Non-pigmented ciliary epithelial cell (primary cell): ENCODE measurements at regions not wholly inside any gene's neighbourhood (a gene's known extent, or its start where the extent isn't known, plus 50 kb on each side); places are given as distances from the start of the nearest gene placed in this dataset.

ENCODE experiments used
- DNase-seq: peaks from one replicate; pipeline ENCODE4 v3.0.0-alpha.2; 2010; ENCODE audit warnings: low read depth

DNA sequence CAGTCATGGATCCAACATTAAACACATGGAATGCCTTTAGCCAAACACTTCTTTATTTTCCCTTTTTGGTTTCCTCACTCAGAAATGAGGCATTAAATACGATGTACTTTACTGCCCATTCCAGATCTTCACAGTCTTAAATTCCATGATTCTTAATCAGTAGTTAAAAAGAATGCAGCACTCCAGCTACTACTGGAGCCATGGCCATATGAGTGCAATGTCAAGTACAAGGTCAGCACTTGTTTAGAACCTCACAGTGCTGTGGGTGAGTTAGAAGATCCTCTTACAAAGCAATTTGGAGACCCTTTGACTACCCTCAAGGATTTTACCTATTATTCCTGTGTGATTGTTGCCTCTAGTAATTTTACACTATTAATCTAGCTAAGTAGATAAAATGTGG lies 550.3 kb upstream of the LRRTM1 start:
- DNase-seq: no peak

DNA sequence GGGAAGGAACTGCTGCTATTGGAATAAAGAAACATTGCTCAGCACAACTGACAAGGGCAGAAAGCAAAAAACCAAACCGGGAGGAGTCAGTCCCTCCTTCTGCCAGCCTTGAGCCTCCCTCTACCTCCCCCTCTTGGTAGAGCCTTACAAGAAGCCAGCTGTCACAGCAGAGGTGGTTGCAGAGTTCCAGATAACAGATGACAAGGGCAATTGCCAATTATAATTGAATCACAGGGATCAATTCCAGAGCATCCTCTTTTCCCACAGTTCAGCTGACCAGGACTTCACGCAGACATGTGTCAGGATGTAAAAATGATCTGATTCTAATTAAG lies 548.2 kb upstream of the LRRTM1 start:
- DNase-seq: no peak

DNA sequence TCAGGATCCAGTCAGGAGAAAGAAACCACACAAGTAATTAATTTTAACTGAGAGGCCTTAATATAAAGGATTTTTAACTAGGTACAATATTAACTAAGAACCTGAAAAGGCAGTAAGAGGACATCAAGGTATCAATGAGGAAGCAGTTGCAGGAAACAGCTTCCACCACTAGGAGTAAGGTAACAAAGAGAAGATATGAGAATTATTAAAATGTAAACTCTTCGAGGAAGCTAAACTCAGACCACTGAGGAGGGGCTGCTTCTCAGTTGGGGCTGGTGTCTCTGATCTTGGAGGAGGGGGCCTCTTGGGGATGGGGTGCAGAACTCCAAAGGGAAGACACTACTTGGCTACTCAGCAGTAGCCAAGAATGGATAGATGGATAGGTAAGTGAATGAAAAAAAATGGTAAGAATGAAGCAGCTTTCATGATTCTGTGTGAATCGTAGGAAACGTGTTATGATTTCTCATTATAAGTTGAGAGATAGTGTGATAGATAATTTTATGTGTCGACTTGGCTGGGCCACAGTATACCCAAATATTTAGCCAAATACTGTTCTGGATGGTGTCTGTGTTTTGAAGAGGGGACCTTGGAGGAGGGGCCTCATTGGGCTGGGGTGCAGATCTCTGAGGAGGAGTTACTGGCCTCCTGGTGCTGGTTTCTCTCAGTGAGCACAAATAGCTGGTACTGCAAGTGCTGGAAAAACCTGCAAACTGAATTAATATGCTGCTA lies 547.7 kb upstream of the LRRTM1 start:
- DNase-seq: no peak

DNA sequence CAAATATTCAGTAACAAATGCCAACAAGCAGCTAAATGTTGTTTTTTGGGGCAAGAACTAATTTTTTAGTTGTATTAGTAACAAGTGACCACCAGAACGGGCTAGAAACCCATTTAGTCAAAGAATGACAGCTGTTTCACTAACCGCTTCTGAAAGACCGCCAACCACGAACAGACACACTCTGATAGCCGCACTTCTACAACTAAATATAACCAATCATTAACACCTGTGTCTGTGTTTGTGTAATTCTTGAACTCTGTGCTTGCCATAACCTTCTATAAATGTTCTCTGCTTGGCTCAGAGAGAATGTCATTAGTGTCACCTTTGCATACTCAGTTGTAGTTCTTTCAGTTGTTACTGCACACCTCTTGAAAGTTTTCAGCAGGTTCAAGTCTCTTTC lies 526.3 kb upstream of the LRRTM1 start:
- no peak for DNase-seq

DNA sequence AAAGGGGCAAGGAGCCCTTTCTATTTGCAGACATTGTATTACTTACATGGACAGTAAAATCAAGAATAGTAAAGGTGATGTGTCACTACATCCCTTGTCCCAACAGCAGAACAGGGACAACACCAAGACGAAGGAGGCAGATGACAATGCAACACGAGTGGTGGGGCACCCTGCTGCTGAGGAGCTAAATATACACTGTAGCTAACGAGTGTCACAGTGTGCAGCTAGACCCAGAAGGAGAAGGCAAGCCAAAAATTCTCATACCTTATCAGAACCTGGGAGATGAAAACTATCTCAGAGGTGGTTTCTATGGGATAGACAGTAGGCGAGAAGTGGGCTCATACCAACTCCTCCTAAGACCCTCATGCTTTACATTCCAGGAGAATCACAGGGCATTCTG lies 518.4 kb upstream of the LRRTM1 start:
- DNase-seq: no peak

DNA sequence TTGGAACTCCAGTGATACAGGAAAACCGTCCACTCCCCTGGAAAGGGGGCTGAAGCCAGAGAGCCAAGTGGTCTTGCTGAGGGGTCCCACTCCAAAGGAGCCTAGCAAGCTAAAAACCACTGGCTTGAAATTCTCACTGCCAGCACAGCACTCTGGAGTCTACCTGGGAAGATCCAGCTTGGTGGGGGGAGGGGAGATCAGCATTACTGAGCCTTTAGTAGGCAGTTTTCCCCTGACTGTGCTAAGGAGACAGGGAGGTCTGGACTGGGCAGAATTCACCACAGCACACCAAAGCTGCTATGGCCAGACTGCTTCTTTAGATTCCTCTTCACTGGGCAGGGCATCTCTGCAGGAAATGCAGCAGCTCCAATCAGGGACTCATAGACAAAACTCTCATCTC lies 510.7 kb upstream of the LRRTM1 start:
- DNase-seq: no peak

DNA sequence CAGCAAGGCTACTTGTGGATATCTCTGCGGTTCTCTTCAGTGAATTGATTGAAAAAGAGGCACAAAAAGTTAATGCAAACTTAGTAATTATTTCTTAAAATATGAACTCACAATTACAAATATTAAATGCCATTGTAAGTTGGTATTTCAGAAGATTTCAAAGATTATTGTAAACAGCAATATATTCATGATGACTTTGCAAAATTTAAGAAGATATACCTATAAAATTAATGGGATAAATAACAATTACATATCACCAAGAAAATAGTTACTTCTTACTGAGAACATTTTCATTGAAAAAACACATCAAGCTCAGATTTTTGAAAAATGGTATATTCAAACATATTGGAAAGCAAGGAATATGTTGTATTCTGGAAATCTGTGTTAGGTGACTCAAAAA lies 482.0 kb upstream of the LRRTM1 start:
- no peak for DNase-seq

DNA sequence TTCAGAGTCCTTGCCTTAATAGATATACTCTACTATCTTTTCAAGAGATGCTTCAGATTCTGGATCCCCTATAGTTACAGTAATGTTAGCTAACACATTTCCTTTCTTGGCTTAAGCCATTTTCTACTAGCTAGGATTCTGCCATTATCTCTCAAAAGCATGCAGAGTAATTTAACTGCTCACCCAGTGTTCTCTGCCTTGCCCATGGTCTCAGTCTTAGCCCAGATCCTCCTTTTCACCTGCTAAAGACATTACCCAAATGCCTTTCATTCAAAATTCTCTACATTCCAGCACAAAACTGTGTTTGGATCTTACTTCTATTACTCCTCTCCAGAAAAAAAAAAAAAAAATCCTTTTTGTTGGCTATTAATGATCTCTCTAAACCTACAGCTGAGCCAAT lies 474.2 kb upstream of the LRRTM1 start:
- DNase-seq: no peak

DNA sequence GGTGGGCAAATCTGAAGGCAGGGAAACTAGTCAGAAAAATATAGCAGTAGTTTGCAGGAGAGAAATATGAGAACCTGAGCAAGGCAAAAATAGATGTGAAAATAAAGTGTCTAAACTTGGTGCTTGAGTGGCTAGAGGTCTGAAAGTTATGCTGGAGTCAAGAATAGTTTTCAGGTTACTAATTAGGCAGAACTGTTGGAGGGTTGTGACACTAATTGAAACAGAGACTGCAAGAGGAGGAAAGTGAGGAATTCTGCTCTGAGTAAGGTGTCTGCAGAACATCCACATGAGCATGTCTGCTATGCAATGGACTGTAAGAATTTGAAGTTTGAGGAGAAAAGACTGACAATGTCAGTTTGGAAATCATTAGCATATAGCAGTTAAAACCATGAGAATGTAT lies 444.0 kb upstream of the LRRTM1 start:
- no peak for DNase-seq

DNA sequence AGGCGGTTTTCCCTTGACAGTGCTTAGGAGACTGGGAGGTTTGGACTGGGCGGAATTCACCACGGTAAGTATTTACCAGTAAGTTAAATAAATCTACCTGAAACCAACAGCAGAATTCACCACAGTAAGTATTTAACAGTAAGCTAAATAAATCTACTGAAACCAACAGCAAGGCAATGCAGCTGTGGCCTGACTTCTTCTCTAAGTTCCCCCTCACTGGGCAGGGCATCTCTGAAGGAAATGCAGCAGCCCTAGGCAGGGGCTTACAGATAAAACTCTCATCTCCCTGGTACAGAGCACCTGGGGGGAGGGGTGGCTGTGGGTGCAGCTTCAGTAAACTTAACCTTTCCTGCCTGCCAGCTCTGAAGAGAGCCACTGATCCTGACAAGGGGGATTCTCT lies 432.5 kb upstream of the LRRTM1 start:
- no peak for DNase-seq

DNA sequence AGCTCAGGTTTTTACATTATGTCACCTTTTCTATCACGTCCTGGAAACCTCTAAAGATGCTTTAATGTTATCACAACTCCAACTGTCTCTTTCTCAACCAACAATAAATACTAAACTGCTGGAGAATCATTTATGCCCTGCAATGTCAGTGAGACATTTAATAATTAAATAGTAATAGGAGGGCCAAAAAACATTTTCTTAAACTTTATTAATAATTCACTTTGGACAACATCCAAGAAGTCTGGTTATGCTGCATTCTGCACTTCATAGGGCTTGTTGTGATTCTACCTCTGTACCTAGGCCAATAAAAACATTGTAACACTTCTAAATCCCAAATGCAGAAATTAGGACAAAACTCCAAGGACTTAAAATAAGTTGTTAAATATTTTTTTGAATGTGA lies 420.4 kb upstream of the LRRTM1 start:
- no peak for DNase-seq

DNA sequence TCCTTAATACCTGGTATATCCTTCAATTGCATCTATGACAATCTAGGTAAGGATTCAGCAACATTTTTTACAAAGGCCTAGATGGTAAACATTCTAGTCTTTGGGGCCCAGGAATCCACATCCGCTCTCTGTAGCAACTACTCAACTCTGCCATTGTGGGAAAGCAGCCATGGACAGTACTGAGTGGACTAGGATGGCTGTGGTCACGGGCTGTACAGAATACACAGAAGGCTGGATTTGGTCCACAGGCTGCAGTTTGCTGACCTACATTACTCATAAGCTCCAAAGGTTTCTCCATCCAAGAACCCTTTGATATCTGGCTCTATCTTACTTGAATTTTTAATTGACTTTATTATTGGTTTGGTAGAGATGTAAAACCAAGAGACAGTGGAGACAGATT lies 418.3 kb upstream of the LRRTM1 start:
- no peak for DNase-seq

DNA sequence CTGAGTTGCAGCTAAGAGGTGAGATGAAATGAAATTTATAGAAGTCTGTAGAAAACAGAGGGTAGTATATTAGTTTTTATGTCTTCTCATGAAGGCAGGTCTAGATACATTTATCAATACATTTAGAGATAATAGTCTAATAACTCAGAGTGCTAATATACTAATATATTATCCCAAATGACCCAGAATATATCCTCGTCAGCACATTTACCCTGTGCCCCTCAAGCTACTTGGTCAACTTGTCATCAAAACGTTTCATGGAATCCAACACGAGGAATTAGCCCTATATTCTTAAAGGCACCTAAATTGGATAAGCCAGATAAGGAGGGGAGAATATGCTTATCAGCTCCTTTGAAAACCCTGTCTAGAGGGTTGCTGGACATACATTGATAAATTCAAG lies 415.1 kb upstream of the LRRTM1 start:
- no peak for DNase-seq

DNA sequence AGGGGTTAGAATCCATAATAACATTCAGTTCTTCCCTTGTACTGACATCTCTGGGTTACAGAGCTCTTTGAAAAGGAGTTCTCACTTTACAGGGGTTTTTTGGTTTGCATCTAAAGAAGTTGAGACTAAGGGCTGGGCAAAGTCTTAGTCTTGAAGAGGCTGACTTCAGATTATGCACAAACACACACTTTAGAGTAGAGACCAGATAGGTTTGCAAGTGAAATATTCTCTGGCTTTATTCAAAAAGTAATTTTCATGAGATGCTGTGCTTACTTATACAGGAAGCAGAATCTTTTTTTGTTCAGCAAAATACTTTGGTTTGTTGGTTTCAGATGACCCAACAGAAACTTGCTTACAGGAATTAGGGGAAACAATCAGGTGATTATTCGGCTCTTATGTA lies 410.9 kb upstream of the LRRTM1 start:
- no peak for DNase-seq

DNA sequence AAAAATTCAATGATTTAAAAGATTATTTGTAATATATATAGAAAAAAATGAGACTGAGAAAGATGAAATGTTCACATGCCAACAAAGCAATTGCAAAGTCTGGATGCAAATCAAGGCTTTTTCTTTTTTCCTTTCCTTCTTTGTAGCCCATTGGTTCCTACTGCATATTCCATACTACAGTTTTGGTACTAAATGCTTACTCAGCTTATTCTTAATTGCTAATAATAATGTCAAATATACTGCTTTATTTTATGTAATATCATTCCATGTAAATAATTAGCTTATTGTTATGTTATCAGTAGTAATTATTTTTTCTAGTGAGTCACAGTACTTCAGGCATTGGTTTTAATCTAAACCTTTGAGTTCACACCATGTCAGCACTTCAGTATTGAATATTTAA lies 407.4 kb upstream of the LRRTM1 start:
- DNase-seq: no peak

DNA sequence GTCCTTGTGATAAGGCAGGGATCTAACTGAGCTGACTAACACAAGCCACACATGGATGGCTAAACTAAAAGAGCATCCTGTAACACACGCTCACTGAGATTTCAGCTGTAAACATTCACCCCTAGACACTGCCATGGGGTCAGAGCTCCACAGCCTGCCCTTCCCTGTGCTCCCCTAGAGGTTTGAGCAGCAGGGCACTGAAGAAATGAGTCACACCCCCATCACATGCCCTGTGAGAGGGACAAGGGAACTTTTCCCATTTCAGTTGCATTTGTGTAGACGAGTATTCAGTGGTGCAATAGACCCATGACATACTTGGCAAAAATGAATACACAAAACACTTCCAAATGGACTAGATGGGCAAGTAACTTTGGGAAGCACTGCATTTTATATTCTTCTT lies 402.4 kb upstream of the LRRTM1 start:
- no peak for DNase-seq

DNA sequence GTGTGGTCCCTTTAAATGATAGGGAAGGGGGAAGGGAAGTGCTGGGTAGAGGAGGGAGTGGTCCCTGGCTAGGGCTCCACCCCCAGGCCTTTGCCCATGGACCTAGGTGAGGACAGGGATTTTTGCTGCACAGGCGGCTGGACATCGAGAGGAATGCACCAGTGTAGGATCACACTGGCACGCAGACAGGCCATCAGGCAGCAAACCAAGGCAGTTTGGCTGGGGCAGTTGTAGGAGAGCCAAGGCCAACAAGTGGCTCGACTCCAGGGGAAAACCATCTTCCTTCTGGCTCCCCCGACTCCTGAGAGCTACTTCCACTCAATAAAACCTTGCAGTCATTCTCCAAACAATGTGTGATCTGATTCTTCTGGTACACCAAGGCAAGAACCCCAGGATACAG lies 402.0 kb upstream of the LRRTM1 start:
- no peak for DNase-seq

DNA sequence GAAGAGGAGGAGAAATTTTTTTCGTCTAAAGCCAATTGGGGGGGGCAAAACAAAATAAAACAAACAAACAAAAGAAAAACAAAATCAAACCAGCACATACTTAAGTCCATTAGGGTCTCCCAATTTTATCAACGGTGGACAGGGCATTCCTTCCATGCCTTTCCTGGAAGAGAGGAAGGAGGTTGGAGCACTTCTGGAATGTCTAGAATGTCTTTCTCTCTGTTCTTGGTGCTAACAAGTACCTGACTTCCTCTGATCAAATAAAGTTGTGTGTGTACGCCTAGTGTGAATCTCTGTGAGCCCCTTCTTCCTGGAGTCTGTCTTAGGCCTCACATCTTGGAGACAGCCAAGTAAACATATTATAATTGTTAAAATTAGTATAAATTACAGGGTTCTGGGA lies 399.0 kb upstream of the LRRTM1 start:
- no peak for DNase-seq

DNA sequence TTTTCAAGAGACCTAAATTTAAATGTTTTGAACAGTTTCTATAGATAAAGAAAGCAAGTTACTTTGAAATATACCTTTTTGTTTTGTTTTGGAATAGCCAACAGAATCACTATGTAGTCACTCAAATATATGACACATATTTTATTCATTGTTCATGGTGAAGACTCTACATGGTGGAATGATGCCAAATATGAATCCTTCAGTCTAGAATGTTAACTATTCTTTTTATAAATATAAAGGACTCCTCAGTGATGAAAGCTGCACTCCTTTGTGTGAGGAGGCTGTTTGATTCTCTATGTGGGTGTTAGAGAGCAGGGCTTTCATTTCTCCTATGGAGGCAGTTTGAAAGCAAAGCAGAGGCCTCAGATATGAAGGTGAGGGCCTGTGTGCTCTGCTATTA lies 396.4 kb upstream of the LRRTM1 start:
- DNase-seq: no peak
